Choroid plexus epithelial cell (primary cell): ENCODE measurements at regions not wholly inside any gene's neighbourhood (a gene's known extent, or its start where the extent isn't known, plus 50 kb on each side); places are given as distances from the start of the nearest gene placed in this dataset.

Source experiments
- DNase-seq: peaks from one replicate; pipeline ENCODE4 v3.0.0-alpha.2; 2010; ENCODE audit warnings: low read depth
- H3K4me3 ChIP-seq: 2 replicates; pipeline ENCODE4 v1.5.1; 2011; ENCODE audit warnings: low read depth, mild to moderate bottlenecking, control low read depth, low read length, moderate library complexity
- CTCF ChIP-seq: conservative IDR thresholded peaks from 2 replicates; pipeline ENCODE4 v1.5.1; 2011; ENCODE audit warnings: low read depth, mild to moderate bottlenecking, control low read depth, inconsistent platforms, low read length, moderate library complexity

DNA sequence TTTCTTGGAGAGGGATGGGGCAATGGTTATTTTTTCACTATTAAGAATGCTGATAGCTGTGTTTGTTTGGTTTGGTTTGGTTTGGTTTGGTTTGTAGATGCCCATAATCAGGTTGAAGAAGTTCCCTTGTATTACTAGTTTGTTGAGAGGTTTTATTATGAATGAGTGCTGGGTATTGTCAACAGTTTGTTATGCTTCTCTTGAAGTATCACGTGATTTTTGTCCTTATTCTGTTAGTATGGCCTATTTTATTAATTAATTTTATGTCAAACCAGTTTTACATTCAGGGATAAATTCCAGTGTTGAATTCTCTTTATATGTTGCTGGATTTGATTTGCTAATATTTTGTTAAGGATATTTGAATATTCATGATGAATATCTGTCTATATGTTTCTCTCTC lies 449.8 kb upstream of the NWD2 start:
- TF ChIP-seq CTCF, result no peak
- H3K4me3 ChIP-seq, result no peak overlapping the region
- DNase-seq, result no peak

DNA sequence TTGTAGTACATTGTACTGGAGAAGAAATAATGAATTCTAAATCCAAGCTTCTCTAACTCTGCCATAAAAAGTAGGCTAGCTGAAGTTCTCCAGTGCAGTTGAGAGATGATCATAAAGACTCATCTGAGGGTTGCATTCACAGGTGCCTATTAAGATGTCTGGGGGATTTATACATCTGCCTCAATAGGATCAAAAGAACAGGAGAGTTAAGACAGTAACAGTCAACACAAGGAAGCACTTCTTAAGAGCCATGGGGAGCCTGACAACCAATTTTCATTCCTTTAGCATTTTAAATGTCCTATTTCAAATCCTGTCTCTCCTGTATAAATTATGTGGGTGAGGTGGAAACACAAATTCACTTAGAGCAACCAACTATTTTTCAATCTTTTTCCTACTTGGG lies 432.4 kb upstream of the NWD2 start:
- H3K4me3 ChIP-seq, result no peak overlapping the region
- no peak for DNase-seq
- TF ChIP-seq CTCF, result no peak

DNA sequence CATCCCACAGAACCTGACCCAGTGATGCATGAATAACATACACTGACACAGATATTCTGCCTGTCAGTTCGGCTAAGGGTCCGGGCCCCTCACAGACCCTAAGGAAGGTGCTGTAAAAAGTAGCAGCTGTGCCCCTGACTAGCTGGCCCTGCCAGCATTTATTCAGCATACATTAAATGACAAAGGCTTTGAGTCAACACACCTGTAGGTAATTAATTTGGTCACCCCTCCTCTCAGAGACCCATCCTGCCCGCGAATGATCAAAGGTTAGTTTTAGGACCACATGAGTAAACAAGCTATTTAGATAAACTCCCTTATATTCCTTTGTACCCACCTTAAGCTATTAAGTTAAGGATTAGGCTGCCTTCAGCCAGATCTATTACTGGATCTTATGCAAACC lies 429.0 kb upstream of the NWD2 start:
- no peak for TF ChIP-seq CTCF
- DNase-seq, result no peak
- no peak overlapping the region for H3K4me3 ChIP-seq

GRCh38 chr4:36823199-36823967 lies 421.2 kb upstream of the NWD2 start:
- DNase-seq, result no peak
- no peak for TF ChIP-seq CTCF
- H3K4me3 ChIP-seq, result no peak overlapping the region

DNA sequence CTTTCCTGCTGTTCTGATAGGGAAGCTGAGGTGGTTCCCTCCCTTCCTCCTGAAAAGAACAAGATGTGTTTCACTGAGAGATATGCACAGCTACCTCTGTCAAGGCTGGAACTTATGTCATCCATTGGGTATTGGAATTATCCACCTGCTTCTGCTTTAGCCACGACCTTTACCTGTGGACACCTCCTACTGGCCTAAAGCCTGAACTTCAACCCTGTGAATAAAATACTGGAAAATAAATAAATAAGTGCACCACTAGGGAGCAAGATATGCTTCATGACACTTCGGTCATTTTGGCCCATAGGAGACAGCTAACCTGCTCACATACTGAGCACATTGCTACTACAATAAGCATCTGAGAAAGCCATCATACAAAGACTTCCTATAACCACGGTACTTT lies 419.9 kb upstream of the NWD2 start:
- H3K4me3 ChIP-seq, result no peak overlapping the region
- no peak for TF ChIP-seq CTCF
- DNase-seq, result no peak

DNA sequence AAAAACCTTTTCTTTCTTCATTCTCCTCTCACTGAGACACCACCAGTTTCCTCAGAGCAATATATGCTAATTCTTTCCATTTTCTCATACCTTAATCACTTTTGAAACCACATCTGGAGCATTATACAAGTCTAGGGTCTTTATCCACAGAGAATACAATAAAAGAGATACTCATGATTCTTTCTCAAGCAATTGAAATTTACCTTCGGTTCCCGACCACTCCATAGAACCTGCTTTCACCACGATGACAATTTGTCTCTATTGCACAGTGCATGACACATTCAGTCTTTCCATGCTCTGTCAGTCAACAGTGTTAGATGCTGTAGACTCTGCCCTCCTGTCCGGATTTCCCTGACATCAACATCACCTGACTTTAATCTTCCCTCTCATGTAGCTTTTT lies 409.3 kb upstream of the NWD2 start:
- DNase-seq, result no peak

More for the DNA sequence above, 409.3 kb upstream of the NWD2 start:
- H3K4me3 ChIP-seq, result no peak overlapping the region
- TF ChIP-seq CTCF, result no peak
